GM21723 (cell line): ENCODE measurements at regions not wholly inside any gene's neighbourhood (a gene's known extent, or its start where the extent isn't known, plus 50 kb on each side); places are given as distances from the start of the nearest gene placed in this dataset.
"Not testable (repeated sequence)": the region's sequence is repeated elsewhere in the genome, so short reads cannot be mapped to it uniquely, and the experiment has no call there.

Experiments used
- ATAC-seq: cut with Tn5 transposase; IDR thresholded peaks from one replicate; pipeline ENCODE4 v1.9.1; 2021; ENCODE audit warnings: mild to moderate bottlenecking, moderate library complexity; ENCODE audit not compliant: unreplicated experiment

GRCh38 chr5:29568028-29568427 lies 1625.5 kb upstream of the CDH6 start:
- ATAC-seq, result no peak

- ATAC-seq, result no peak
These were observed 1631.9 kb upstream of the CDH6 start for GRCh38 chr5:29561564-29561963.

DNA sequence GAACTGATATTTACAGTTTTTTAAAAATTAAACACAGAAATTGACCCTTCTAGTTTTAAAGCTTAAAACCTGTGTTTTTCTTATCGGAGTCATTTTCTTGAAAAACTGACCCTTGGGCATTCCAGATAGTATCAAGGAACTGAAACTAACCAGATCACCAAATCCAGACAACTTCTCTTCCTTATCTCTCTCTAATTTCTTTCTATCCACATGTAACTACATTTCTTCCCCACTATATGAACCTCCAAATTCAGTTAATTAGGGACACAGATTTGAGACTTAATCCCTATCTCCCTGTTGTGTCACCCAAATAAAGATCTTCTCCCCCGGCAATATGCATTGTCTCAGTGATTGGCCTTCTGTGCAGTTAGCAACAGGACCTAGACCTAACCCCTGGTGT lies 1643.0 kb upstream of the CDH6 start:
- ATAC-seq, result no peak

DNA sequence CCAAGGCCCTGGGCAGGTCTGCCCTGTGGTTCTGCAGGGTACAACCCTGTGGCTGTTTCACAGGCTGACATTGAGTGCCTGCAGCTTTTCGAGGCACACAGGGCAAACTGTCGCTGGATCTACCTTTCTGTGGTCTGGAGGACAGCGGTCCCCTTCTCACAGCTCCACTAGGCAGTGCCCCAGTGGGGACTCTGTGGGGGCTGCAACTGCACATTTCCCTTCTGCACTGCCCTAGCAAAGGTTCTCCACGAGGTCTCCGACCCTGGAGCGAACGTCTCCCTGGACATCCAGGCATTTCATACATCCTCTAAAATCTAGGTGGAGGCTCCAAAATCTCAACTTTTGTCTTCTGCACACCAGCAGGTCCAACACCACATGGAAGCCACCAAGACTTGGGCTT lies 1645.2 kb upstream of the CDH6 start:
- no peak for ATAC-seq

DNA sequence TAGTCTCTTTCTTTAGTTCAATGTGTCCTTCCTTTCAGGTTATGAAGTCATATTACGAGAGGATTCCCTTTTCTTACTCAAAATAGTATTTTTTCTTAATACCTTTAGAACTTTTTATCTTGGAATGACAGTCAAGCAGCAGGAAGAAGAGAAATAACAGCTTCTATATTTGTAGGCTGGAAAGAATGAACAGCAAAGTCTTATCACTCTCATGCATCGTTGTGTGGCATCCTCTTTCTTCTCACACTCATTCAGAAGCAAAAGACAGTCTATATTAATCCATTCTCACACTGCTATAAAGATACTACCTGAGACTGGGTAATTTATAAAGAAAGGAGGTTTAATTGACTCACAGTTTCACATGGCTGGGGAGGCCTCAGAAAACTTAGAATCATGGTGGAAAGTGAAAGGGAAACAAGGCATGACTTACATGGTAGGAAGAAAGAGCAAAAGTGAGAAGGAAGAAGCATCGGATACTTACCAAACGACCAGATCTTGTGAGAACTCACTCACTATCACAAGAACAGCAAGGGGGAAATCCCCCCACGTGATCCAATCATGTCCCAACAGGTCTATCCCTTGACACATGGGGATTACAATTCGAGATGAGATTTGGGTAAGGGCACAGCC lies 1646.1 kb upstream of the CDH6 start:
- no peak for ATAC-seq

- ATAC-seq, result no peak
These were observed 1650.0 kb upstream of the CDH6 start for GRCh38 chr5:29543501-29543900.

DNA sequence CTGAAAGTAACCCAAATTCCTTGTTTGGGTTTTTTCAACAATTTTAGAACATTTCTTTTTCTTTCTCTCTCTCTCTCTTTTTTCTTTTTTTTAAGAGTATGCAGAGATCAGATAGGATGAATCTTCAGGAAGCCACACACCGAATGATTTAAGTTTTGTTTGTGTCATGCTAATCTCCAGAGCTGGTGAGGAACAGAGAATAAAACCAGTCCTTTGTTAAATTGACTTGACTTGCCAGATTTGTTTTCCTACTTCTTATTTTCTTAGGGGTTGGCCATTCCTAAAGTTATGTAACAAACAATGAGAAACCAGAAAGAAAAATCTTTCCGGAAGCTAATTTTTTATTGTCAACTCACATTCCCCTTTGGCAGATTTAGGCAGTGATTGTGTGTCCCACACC lies 1669.3 kb upstream of the CDH6 start:
- no peak for ATAC-seq

- no peak for ATAC-seq
These were observed 1675.3 kb upstream of the CDH6 start for GRCh38 chr5:29518176-29518575.

DNA sequence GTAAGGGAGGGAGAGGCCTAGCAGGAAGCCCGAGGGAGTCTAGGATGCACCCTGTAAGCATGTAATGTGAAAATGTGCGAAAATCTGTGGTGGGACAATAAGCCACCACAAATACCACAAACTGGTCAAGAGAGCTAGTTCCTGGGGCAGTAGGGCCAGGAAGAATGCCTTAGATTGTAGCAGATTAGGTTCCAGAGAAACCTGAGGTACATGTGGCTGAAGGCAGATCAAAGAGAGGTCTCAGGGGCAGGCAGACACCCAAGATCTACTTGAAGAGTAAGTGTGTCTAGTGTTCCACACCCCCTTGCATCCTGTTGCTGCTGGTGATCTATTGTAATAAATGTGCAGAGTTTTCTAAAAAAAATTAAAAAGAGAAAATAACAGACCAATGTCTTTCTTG lies 1677.3 kb upstream of the CDH6 start:
- ATAC-seq, result no peak

- ATAC-seq, result no peak
These were observed 1685.4 kb upstream of the CDH6 start for GRCh38 chr5:29508131-29508530.

DNA sequence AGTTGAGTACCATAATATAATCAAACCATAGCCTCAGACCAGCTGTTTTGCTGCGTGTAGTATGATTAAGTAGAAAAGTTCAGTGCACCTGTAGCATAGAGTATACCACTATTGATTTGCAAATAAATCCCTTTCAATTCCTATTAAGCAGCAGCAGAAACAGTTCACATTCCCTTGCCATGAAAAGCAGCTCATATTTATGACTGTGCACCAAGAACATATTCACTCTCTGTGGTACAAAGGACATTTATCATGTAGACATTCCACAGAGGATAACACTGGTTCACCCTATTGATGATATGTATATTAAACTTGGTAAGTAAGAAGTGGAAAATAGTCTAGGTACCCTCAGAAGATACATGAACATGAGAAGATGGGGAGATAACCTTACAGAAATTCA lies 1689.1 kb upstream of the CDH6 start:
- no peak for ATAC-seq

GRCh38 chr5:29498860-29499259 lies 1694.6 kb upstream of the CDH6 start:
- ATAC-seq, result no peak

GRCh38 chr5:29498412-29498811 lies 1695.1 kb upstream of the CDH6 start:
- ATAC-seq, result no peak

DNA sequence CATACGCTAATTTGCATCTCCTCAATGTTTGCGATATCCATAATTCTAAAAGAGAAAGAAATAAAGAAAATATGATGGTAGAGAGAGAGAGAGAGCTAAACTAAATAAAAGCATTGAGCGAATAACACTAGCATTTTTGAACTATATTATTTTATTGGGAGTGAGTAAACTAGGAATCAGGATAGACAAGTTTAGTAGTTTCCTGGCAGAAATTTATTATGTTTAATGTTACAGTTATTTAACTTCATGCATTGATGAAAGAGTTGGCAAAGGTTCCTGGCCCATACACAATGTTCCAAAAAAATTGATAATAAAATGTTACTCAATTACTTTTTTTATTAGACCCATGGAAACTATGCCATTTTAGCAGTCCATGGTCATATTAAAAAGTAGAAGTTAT lies 1708.2 kb upstream of the CDH6 start:
- ATAC-seq, result no peak

DNA sequence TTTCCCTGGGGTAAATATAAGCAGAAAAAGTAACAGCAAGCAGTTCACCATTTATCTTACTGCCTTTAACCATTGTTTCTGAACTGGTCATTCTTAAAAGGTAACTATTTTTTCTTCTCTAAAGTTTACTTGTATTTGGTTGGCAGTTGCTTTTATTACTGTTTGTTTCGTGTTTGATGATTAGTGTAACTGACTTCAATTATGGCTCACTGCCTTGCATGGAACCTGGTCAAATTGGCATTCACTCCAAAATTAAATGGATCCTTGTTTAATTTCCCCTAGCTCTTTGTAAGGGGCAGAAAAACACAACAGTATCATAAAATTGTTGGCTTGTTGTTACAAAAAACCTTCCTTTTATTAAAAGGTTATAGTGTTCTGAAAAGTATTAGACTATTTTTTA lies 1723.9 kb upstream of the CDH6 start:
- ATAC-seq, result no peak

- no peak for ATAC-seq
These were observed 1731.2 kb upstream of the CDH6 start for GRCh38 chr5:29462241-29462640.

GRCh38 chr5:29460971-29461559 lies 1732.4 kb upstream of the CDH6 start:
- no peak for ATAC-seq

- not testable (repeated sequence) for ATAC-seq
These were observed 1742.5 kb upstream of the CDH6 start for GRCh38 chr5:29451004-29451403.

DNA sequence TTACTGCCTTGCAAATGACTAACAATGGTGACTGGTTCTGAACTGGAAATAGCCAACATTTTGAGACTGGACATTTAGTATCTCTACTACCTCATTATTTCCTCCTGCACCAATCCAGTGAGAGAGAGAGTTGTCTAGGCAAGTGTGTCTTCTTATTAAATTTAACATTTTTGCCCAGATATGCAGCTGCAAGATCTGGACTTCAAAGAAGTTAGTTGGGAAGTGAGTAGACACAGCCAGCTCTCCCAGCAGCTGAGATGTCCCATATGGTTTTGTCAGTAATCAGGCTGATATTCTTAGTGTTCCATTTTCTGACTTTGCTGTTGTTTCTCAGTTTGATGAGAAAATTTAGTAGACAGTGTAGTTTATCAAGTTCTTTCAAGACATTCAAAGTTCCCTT lies 1778.8 kb upstream of the CDH6 start:
- ATAC-seq, result no peak

DNA sequence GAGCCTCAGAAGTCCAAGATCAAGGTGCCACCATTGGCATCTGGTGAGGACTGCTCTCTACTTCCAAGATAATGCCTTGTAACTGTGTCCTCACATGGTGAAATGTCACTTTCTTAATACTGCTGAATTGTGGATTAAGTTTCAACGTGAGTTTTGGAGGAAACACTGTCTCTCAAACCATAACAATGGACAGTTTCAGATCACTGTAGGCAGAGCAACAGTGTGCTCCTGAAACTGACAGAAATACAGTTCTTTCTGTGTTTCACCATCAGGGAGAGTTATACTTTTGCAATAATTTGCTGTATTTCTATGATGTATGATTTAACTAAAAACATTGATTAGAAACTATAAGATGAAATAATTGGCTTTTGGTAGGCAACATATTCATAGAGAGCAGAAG lies 1780.5 kb upstream of the CDH6 start:
- ATAC-seq, result no peak

DNA sequence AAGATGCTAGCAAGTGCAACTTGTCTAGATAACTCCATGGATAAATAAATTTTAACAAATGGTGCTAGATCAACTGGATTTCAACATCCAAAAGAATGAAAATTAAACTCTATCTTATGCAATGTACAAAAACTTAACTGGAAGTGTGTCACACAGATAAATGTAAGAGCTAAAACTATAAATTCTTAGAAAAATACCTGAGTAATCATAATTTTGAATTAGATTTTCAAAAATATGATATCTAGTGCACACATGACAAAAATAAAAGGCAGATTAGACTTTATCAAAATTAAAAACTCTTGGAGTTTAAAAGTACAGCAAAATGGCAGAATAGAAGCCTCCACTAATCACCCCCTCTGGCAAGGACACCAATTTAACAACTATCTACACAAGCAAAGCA lies 1791.2 kb upstream of the CDH6 start:
- ATAC-seq, result no peak

DNA sequence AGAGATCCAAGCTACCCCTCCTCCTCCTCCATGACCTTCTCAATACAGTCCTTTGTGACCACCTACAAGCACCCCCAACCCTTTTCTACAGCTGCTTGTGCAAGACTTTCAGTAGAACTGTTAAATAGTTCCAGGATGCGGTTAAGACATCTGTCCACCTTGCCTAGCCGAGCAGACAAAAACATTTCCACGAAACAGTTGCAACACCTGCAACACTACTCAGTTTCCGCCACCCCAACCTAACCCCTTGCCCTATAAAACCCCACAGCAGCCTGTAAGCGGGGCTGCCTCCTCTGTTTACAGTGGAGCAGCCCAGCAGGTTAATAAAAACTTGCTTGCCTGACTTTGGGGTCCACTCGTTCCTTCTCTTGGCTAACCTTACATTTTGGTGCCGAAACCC lies 1803.5 kb upstream of the CDH6 start:
- no peak for ATAC-seq

GRCh38 chr5:29387384-29387783 lies 1806.1 kb upstream of the CDH6 start:
- ATAC-seq, result no peak
